Erythroblast (primary cell): ENCODE measurements at regions not wholly inside any gene's neighbourhood (a gene's known extent, or its start where the extent isn't known, plus 50 kb on each side); places are given as distances from the start of the nearest gene placed in this dataset.

Experiments
- GATA1 ChIP-seq: IDR thresholded peaks from 2 replicates; pipeline ENCODE4 v1.6.1; 2011; ENCODE audit warnings: low read depth, mild to moderate bottlenecking, control low read depth, low read length, moderate library complexity
- POLR2A ChIP-seq: IDR thresholded peaks from 2 replicates; pipeline ENCODE4 v1.6.1; 2011; ENCODE audit warnings: mild to moderate bottlenecking, low read length

GRCh38 chr15:70532531-70533186, 230.7 kb downstream of the UACA start:
- TF ChIP-seq POLR2A: no peak
- TF ChIP-seq GATA1: no peak
